ENCODE measurements at regions not wholly inside any gene's neighbourhood (a gene's known extent, or its start where the extent isn't known, plus 50 kb on each side); places are given as distances from the start of the nearest gene placed in this dataset.

DNA sequence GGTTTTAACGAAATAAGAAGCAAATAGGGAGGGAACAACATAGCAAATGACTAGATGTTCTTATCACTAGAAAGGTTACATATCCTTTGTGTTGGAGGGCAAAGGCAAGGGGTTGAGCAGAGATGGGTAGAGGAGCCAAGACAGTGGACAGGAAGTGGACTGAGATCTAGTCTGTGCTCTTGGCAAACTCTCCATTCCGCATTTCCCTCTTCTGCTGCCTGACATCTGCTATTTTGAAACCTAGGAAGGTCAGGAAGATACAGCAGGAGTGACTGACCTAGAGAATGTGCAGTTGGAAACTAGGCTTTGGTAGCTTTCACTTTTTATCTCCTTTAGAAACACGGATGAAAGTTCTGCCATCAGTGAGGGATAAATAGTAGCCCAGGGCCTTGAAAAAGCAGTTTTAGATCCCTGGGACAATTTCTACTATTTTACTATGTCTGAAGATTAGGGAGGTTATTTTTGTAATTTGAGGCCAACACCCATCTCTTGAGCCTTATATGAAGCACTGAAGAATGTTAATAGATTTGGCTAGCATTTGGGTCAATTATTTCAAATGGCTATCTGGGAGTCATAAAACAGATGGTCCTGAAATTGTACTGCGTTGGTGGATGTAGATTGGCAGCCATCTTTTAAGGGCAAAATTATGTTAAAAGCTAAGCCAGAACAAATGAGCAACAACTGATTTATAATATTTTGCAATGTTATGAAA, 410.3 kb downstream of the PCNX1 start:
- H3K9ac ChIP-seq (ENCODE audit: low read length in 3 of 3), result no peak overlapping the region
- no peak overlapping the region for H3K27ac ChIP-seq (ENCODE audit: low read depth in 2 of 2, low read length in 2 of 2)
- no peaks in the 10 kb centered on the region for H3K36me3 ChIP-seq (ENCODE audit: control insufficient read depth in 2 of 3, insufficient read depth in 3 of 3, low read length in 3 of 3)
- no peak overlapping the region for H3K4me3 ChIP-seq (ENCODE audit: low read length in 3 of 3)
- intact Hi-C loops (cut with DNase I), result no loop called here
- DNase-seq (no peak), FAIRE-seq (no peak)
- H3K27me3 ChIP-seq (ENCODE audit: control insufficient read depth, insufficient read depth, low read length), result no peaks in the 10 kb centered on the region
- TF ChIP-seq, protein P1, sequence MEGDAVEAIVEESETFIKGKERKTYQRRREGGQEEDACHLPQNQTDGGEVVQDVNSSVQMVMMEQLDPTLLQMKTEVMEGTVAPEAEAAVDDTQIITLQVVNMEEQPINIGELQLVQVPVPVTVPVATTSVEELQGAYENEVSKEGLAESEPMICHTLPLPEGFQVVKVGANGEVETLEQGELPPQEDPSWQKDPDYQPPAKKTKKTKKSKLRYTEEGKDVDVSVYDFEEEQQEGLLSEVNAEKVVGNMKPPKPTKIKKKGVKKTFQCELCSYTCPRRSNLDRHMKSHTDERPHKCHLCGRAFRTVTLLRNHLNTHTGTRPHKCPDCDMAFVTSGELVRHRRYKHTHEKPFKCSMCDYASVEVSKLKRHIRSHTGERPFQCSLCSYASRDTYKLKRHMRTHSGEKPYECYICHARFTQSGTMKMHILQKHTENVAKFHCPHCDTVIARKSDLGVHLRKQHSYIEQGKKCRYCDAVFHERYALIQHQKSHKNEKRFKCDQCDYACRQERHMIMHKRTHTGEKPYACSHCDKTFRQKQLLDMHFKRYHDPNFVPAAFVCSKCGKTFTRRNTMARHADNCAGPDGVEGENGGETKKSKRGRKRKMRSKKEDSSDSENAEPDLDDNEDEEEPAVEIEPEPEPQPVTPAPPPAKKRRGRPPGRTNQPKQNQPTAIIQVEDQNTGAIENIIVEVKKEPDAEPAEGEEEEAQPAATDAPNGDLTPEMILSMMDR (IDR thresholded peaks at IDR 0.05; ENCODE audit: borderline replicate concordance, extremely low read depth, insufficient read depth), result no peak
- no peaks in the 10 kb centered on the region for H3K9me3 ChIP-seq (ENCODE audit: control insufficient read depth in 2 of 3, insufficient read depth in 1 of 3, low read length in 3 of 3)
- peaks cover 0 to 6% (median under 1%) of the 10 kb centered on the region in 3 donors for H3K4me1 ChIP-seq (ENCODE audit: control insufficient read depth in 2 of 3, insufficient read depth in 2 of 3, low read depth in 1 of 3, low read length in 3 of 3)

DNA sequence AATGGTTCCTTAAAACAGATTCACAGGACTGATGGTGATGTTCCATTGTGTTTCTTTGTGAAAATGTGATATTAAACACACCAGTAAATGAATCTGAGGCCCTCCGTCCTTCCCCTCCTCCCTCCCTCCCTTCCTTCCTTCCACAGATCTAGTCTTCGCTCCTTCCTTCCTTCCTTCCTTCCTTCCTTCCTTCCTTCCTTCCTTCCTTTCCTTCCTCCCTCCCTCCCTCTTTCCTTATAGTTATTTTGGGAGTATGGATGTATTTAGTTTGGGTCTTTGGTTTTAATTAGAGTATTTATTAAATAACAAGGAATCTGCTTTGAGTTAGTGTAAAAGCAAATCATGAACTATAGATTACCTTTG, 410.8 kb downstream of the PCNX1 start:
- H3K36me3 ChIP-seq (ENCODE audit: control insufficient read depth in 2 of 3, insufficient read depth in 3 of 3, low read length in 3 of 3), result no peaks in the 10 kb centered on the region
- H3K9me3 ChIP-seq (ENCODE audit: control insufficient read depth in 2 of 3, insufficient read depth in 1 of 3, low read length in 3 of 3), result no peaks in the 10 kb centered on the region
- H3K27ac ChIP-seq (ENCODE audit: low read depth in 2 of 2, low read length in 2 of 2), result no peak overlapping the region
- H3K9ac ChIP-seq (ENCODE audit: low read length in 3 of 3), result no peak overlapping the region
- no peaks in the 10 kb centered on the region for H3K27me3 ChIP-seq (ENCODE audit: control insufficient read depth, insufficient read depth, low read length)
- intact Hi-C loops (cut with DNase I), result no loop called here
- no peak overlapping the region for H3K4me3 ChIP-seq (ENCODE audit: low read length in 3 of 3)
- FAIRE-seq, result no peak
- H3K4me1 ChIP-seq (ENCODE audit: control insufficient read depth in 2 of 3, insufficient read depth in 2 of 3, low read depth in 1 of 3, low read length in 3 of 3), result peaks cover 0 to 6% (median 4%) of the 10 kb centered on the region in 3 donors
- DNase-seq, result no peak
- TF ChIP-seq, protein P1 (IDR thresholded peaks at IDR 0.05; ENCODE audit: borderline replicate concordance, extremely low read depth, insufficient read depth), result no peak

DNA sequence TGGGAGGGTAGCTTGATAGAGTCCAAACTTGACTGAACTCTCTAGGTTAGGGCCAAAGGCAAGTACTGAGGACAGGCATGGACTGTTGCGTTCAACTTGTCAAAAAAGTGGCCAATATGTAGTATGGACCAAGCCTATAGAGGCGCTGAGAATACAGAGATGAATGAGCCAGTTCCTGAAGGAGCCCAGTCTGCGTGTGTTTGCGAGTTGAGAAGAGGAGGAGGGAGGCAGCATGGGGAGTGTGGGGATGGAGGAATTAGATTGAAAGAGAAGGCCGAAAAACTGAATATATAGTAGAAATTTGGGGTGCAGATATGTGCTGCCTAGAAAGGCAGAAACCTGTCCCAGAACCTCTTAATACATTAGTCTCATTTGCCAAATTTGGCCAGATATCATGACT, 412.4 kb downstream of the PCNX1 start:
- peak in 1 of 5 donors; percentile 42 for DNase-seq
- TF ChIP-seq, protein P1 (IDR thresholded peaks at IDR 0.05; ENCODE audit: borderline replicate concordance, extremely low read depth, insufficient read depth), result no peak
- intact Hi-C loops (cut with DNase I), result no loop called here
- H3K4me1 ChIP-seq (ENCODE audit: control insufficient read depth in 2 of 3, insufficient read depth in 2 of 3, low read depth in 1 of 3, low read length in 3 of 3), result peaks cover 0 to 6% (median 4%) of the 10 kb centered on the region in 3 donors
- H3K4me3 ChIP-seq (ENCODE audit: low read length in 3 of 3), result peak overlapping the region; percentile 84 to 93 (median 89)
- no peaks in the 10 kb centered on the region for H3K36me3 ChIP-seq (ENCODE audit: control insufficient read depth in 2 of 3, insufficient read depth in 3 of 3, low read length in 3 of 3)
- no peaks in the 10 kb centered on the region for H3K9me3 ChIP-seq (ENCODE audit: control insufficient read depth in 2 of 3, insufficient read depth in 1 of 3, low read length in 3 of 3)
- no peaks in the 10 kb centered on the region for H3K27me3 ChIP-seq (ENCODE audit: control insufficient read depth, insufficient read depth, low read length)
- FAIRE-seq, result no peak
- H3K27ac ChIP-seq (ENCODE audit: low read depth in 2 of 2, low read length in 2 of 2), result peak overlapping the region in 1 of 2 donors; percentile 27
- H3K9ac ChIP-seq (ENCODE audit: low read length in 3 of 3), result peak overlapping the region; percentile 20 to 77 (median 46)

All from kidney (tissue), 13 donors.